Neural crest cell (in vitro differentiated cells): ENCODE measurements at regions not wholly inside any gene's neighbourhood (a gene's known extent, or its start where the extent isn't known, plus 50 kb on each side); places are given as distances from the start of the nearest gene placed in this dataset.

Source experiments
- DNase-seq: peaks from one replicate; pipeline ENCODE4 v3.0.0; 2021; ENCODE audit warnings: low read depth, mixed read lengths, low spot score
- H3K27ac Mint-ChIP-seq: one replicate; pipeline ENCODE4 v1.8.0; 2021; ENCODE audit warnings: mild to moderate bottlenecking, mixed read lengths; ENCODE audit not compliant: unreplicated experiment
- H3K27me3 Mint-ChIP-seq: 2 replicates; pipeline ENCODE4 v1.8.0; 2021; ENCODE audit warnings: low read depth, mild to moderate bottlenecking, mixed read lengths
- H3K36me3 Mint-ChIP-seq: 2 replicates; pipeline ENCODE4 v1.8.0; 2021; ENCODE audit warnings: low read depth, mild to moderate bottlenecking, mixed read lengths
- H3K4me1 Mint-ChIP-seq: 2 replicates; pipeline ENCODE4 v1.8.0; 2021; ENCODE audit warnings: mixed read lengths
- H3K4me3 Mint-ChIP-seq: one replicate; pipeline ENCODE4 v1.8.0; 2021; ENCODE audit warnings: mild to moderate bottlenecking, mixed read lengths
- H3K9me3 Mint-ChIP-seq: 2 replicates; pipeline ENCODE4 v1.8.0; 2021; ENCODE audit warnings: mixed read lengths
- TF ChIP-seq, protein P1 (sequence below): fragments of 200-600 bp; sonication (generic); conservative IDR thresholded peaks from 2 replicates; pipeline ENCODE4 v1.5.0; 2021; ENCODE audit warnings: antibody characterized with exemption, mild to moderate bottlenecking

DNA sequence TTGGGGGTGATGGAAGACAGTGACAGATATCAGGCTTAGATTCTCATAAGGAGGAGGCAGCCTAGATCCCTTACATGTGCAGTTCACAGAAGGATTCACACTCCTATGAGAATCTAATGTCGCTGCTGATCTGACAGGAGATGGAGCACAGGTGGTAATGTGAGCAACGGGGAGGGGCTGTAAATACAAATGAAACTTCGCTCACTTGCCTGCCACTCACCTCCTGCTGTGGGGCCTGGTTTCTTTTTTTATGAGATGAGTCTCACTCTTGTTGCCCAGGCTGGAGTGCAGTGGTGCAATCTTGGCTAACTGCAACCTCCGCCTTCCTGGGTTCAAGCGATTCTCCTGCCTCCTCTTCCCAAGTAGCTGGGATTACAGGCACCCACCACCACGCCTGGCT is 258.6 kb downstream of the EN1 start:
- Mint-ChIP-seq H3K4me3 (no peak overlapping the region), H3K36me3 (peaks cover 2% of the 10 kb centered on the region), H3K27me3 (peaks cover 4% of the 10 kb centered on the region), H3K27ac (no peak overlapping the region), H3K4me1 (no peaks in the 10 kb centered on the region), H3K9me3 (no peaks in the 10 kb centered on the region)
- DNase-seq, result no peak
- TF ChIP-seq, protein P1, sequence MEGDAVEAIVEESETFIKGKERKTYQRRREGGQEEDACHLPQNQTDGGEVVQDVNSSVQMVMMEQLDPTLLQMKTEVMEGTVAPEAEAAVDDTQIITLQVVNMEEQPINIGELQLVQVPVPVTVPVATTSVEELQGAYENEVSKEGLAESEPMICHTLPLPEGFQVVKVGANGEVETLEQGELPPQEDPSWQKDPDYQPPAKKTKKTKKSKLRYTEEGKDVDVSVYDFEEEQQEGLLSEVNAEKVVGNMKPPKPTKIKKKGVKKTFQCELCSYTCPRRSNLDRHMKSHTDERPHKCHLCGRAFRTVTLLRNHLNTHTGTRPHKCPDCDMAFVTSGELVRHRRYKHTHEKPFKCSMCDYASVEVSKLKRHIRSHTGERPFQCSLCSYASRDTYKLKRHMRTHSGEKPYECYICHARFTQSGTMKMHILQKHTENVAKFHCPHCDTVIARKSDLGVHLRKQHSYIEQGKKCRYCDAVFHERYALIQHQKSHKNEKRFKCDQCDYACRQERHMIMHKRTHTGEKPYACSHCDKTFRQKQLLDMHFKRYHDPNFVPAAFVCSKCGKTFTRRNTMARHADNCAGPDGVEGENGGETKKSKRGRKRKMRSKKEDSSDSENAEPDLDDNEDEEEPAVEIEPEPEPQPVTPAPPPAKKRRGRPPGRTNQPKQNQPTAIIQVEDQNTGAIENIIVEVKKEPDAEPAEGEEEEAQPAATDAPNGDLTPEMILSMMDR, result no peak

DNA sequence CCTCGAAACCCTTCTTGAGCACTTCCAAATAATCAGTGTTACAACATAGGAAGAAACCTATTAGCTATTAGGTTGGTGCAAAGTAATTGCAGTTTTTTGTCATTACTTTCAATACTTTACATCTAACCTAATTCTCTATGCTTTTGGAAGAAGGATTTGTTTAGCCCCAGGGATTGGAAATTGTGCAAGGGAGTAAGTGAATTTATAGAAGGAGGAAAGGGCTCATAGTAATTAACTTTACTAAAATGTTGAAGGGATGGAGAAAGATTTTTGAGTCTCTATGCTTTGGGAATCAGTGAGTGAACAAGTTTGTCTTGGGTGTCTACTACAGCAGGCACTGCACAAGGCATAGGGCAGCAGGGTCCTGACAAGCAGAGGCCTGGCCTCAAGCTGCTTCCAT is 261.1 kb downstream of the EN1 start:
- DNase-seq, result no peak
- TF ChIP-seq, protein P1, result no peak
- no peaks in the 10 kb centered on the region for H3K36me3 Mint-ChIP-seq
- H3K27ac Mint-ChIP-seq, result no peak overlapping the region
- no peaks in the 10 kb centered on the region for H3K4me1 Mint-ChIP-seq
- H3K9me3 Mint-ChIP-seq, result no peaks in the 10 kb centered on the region
- no peak overlapping the region for H3K4me3 Mint-ChIP-seq
- H3K27me3 Mint-ChIP-seq, result peaks cover 10% of the 10 kb centered on the region

DNA sequence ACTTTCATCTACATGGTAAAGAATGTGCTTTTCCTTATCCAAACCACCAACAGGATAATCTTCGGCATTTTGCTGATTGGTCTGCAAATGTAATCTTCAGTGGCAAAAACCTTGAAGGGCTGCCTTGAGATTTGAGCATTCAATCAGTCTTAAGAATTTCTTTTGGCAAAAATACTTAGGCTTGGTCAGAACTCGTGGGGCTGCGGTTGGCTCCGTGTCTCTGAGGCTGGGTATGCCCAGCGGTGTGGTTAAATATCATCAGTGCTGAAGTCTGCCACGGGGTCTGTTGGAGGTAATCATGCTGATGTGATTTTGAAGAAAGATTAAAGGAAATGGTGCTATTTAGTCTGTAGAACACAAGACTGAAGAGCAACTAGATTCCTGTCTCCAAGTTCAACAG is 262.6 kb downstream of the EN1 start:
- H3K36me3 Mint-ChIP-seq, result no peaks in the 10 kb centered on the region
- no peaks in the 10 kb centered on the region for H3K4me1 Mint-ChIP-seq
- no peak overlapping the region for H3K4me3 Mint-ChIP-seq
- peaks cover 23% of the 10 kb centered on the region for H3K27me3 Mint-ChIP-seq
- TF ChIP-seq, protein P1, result no peak
- no peak for DNase-seq
- H3K27ac Mint-ChIP-seq, result no peak overlapping the region
- no peaks in the 10 kb centered on the region for H3K9me3 Mint-ChIP-seq

DNA sequence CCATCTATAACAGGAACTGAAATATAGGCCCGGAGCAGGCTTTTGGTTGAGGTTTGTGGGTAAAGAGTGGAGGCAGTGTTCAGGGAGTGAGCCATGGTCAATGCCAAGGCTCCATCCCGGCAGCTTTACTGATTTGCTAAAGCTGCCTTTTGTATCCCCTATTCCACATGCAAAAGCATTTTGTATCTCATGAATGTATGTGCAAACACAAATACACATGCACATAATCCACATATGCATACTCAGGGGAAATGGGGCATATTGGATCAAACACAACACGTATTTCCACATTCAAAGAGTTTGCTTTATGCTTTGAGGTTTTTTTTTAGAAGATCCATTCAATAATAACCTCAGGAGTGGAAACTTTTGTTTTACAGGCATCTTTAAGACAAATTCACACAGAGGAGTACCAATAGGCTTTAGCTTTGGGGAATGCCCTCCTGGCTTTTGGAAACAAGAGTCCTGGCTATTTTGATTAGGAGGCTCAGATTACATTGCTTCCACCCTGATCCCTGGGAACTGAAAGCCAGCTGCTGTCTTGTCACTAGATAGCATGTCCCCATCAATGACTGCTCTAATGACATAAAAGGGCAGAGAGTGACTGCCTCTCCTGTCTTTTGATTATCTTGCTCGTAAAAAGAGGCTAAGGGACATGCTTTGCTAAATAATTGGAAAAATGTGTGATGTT is 263.2 kb downstream of the EN1 start:
- no peak for DNase-seq
- no peaks in the 10 kb centered on the region for H3K9me3 Mint-ChIP-seq
- H3K27me3 Mint-ChIP-seq, result peaks cover 29% of the 10 kb centered on the region
- no peaks in the 10 kb centered on the region for H3K36me3 Mint-ChIP-seq
- TF ChIP-seq, protein P1, result no peak
- no peak overlapping the region for H3K27ac Mint-ChIP-seq
- no peaks in the 10 kb centered on the region for H3K4me1 Mint-ChIP-seq
- H3K4me3 Mint-ChIP-seq, result no peak overlapping the region

DNA sequence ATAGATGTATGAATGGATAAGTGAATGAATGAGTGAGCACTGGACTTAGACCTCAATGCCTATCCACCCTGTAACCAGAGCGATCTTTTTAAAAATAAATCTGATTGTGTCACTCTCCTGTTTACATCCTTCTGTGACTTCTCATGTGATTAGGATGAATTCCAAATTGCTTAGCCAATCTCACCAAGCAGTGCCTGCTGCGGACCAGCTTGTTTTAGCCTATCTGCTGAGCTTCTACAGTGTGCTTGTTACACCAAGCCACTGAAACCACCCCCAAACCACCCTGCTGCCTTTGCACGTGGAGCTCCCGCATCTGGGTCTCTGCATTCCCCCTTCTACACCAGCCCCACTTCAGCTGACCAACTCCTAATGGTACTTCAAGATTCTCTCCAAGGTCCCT is 265.4 kb downstream of the EN1 start:
- no peak for DNase-seq
- Mint-ChIP-seq H3K27ac (no peak overlapping the region), H3K4me3 (no peak overlapping the region), H3K36me3 (no peaks in the 10 kb centered on the region), H3K27me3 (peaks cover 32% of the 10 kb centered on the region), H3K9me3 (no peaks in the 10 kb centered on the region), H3K4me1 (no peaks in the 10 kb centered on the region)
- TF ChIP-seq, protein P1, result no peak

DNA sequence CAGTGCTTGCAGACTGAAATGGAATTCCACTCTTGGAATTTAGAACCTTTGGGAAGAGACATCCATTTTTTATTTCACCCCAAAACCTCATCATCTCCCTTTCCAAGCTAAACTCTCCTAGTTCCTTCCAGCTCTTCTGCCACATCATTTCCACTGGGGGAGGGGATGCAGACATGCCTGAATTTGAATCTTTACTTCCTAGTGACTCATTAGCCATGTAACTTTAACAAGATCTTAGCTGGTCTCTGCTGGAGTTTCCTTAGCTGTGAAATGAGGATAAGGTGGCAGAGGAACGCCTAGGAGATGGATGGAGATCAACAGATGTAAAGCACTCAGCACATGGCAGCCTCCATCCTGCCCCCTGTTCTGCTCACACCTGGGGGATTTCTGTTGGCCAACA is 266.8 kb downstream of the EN1 start:
- TF ChIP-seq, protein P1, result no peak
- no peak overlapping the region for H3K27ac Mint-ChIP-seq
- no peaks in the 10 kb centered on the region for H3K4me1 Mint-ChIP-seq
- H3K4me3 Mint-ChIP-seq, result no peak overlapping the region
- no peaks in the 10 kb centered on the region for H3K36me3 Mint-ChIP-seq
- H3K27me3 Mint-ChIP-seq, result peaks cover 32% of the 10 kb centered on the region
- no peaks in the 10 kb centered on the region for H3K9me3 Mint-ChIP-seq
- no peak for DNase-seq
